GM12878 (cell line): ENCODE measurements at regions not wholly inside any gene's neighbourhood (a gene's known extent, or its start where the extent isn't known, plus 50 kb on each side); places are given as distances from the start of the nearest gene placed in this dataset.

ENCODE experiments used
- ATAC-seq: fragments of 200-7000 bp; cut with Tn5 transposase; 3 replicates; pipeline ENCODE4 v1.9.1; 2020; ENCODE audit warnings: mild to moderate bottlenecking, moderate library complexity
- BruUV-seq: library from RNA; stranded (reverse); fragments of 400-500 nt; replicated peaks from 2 replicates; lab custom pipeline; 2021; lab: Mats Ljungman, UMichigan
- CTCF ChIA-PET: fragments of 300-600 bp; sonication (Branson Sonifier 250); formaldehyde crosslinking; extraction: SDS; loops from one replicate; lab custom pipeline; 2021; ENCODE audit warnings: inconsistent platforms; lab: Yijun Ruan, JAX
- POLR2A ChIA-PET: fragments of 350-600 bp; formaldehyde crosslinking; extraction: SDS; loops from one replicate; lab custom pipeline; 2021; ENCODE audit warnings: inconsistent platforms; lab: Charles Lee
- RAD21 ChIA-PET: fragments of 300-600 bp; sonication (Branson Sonifier 250); formaldehyde crosslinking; loops from one replicate; lab custom pipeline; 2023; ENCODE audit warnings: antibody characterized with exemption; ENCODE audit not compliant: unreplicated experiment; lab: Charles Lee
- SMC1A ChIA-PET: fragments of 300-600 bp; sonication (Branson Sonifier 250); formaldehyde crosslinking; loops from one replicate; lab custom pipeline; 2023; ENCODE audit not compliant: unreplicated experiment, uncharacterized antibody; lab: Charles Lee
- DNase-seq: peaks from one replicate; pipeline ENCODE4 v3.0.0-alpha.2; 2011; ENCODE audit warnings: low read depth, low spot score
- FAIRE-seq: peaks from 3 replicates; lab custom pipeline; 2011; peaks lifted over from hg19 to GRCh38; lab: Jason Lieb, UNC
- H2AFZ ChIP-seq: 2 replicates; pipeline ENCODE4 v1.6.0; 2011; ENCODE audit warnings: low read depth, low read length, control low read depth; ENCODE audit not compliant: control insufficient read depth
- H3K27ac ChIP-seq: 2 replicates; pipeline ENCODE4 v1.5.1; 2011; ENCODE audit warnings: control low read depth; ENCODE audit not compliant: control insufficient read depth, insufficient read depth
- H3K27me3 ChIP-seq, 2 experiments: replicated peaks in 1 of 2; 2 replicates each; pipeline versions ENCODE4 v1.6.0 to v1.6.1; 2011; ENCODE audit warnings: low read length in 1 of 2; ENCODE audit not compliant: control insufficient read depth in 2 of 2, insufficient read depth in 2 of 2
- H3K36me3 ChIP-seq, 2 experiments: 2 replicates each; pipeline ENCODE4 v1.5.1; 2011; ENCODE audit warnings: low read length in 1 of 2; ENCODE audit not compliant: control insufficient read depth in 2 of 2, insufficient read depth in 2 of 2
- H3K4me1 ChIP-seq: 2 replicates; pipeline ENCODE4 v1.6.1; 2011; ENCODE audit warnings: mild to moderate bottlenecking, low read length, moderate library complexity, mixed read lengths; ENCODE audit not compliant: control insufficient read depth, insufficient read depth
- H3K4me2 ChIP-seq: 2 replicates; pipeline ENCODE4 v1.6.0; 2011; ENCODE audit warnings: control low read depth; ENCODE audit not compliant: control insufficient read depth, insufficient read depth
- H3K4me3 ChIP-seq: fragments of 200-600 bp; sonication (generic); 2 replicates; pipeline ENCODE4 v1.5.1; 2016
- H3K79me2 ChIP-seq: 2 replicates; pipeline ENCODE4 v1.6.0; 2011; ENCODE audit warnings: low read length; ENCODE audit not compliant: control insufficient read depth, insufficient read depth
- H3K9ac ChIP-seq: 2 replicates; pipeline ENCODE4 v1.8.0; 2011; ENCODE audit warnings: low read length, control low read depth, mixed read lengths; ENCODE audit not compliant: control insufficient read depth, insufficient read depth
- H3K9me3 ChIP-seq: replicated peaks from 3 replicates; pipeline ENCODE4 v1.5.1; 2011; ENCODE audit warnings: mild to moderate bottlenecking, low read length; ENCODE audit not compliant: control insufficient read depth, insufficient read depth
- H4K20me1 ChIP-seq: 2 replicates; pipeline ENCODE4 v1.6.0; 2011; ENCODE audit not compliant: control insufficient read depth, insufficient read depth
- FOXM1 ChIP-seq: IDR thresholded peaks from 2 replicates; pipeline ENCODE4 v1.6.1; 2012; ENCODE audit warnings: low read depth, mild to moderate bottlenecking, inconsistent platforms, low read length, moderate library complexity
- MYC ChIP-seq: IDR thresholded peaks from 2 replicates; pipeline ENCODE4 v1.6.1; 2011; ENCODE audit warnings: mild to moderate bottlenecking, low read length, moderate library complexity, inconsistent platforms; ENCODE audit not compliant: insufficient read depth, insufficient replicate concordance, insufficient read length, severe bottlenecking
- RAD21 ChIP-seq: IDR thresholded peaks from 2 replicates; pipeline ENCODE4 v1.6.1; 2011; ENCODE audit warnings: mild to moderate bottlenecking, low read depth, low read length, moderate library complexity; ENCODE audit not compliant: insufficient read depth
- SIX5 ChIP-seq: IDR thresholded peaks from 2 replicates; pipeline ENCODE4 v1.6.1; 2011; ENCODE audit warnings: mild to moderate bottlenecking, low read depth, low read length, moderate library complexity; ENCODE audit not compliant: severe bottlenecking
- WGBS: methylation state at CpG from one replicate; pipeline ENCODE4 v1.1.6; 2016; ENCODE audit warnings: low lambda C conversion rate; ENCODE audit not compliant: insufficient replicate concordance, insufficient coverage; ENCODE audit errors: missing lambda C conversion rate; 5-methylcytosine and 5-hydroxymethylcytosine counted together
- in situ Hi-C: fragments of 300-500 bp; cut with MboI; formaldehyde crosslinking; loops from 9 replicates; pipeline ENCODE4 v1.14.3; 2018; ENCODE audit warnings: mixed read lengths
- intact Hi-C: fragments of 100-400 bp; cut with micrococcal nuclease; formaldehyde crosslinking; loops from one replicate; pipeline ENCODE4 v1.14.2; 2022; ENCODE audit not compliant: unreplicated experiment
- TF ChIP-seq, protein P1 (sequence below): fragments of 450-650 bp; formaldehyde crosslinking; IDR thresholded peaks from 2 replicates; pipeline ENCODE4 v1.5.0; 2022; ENCODE audit warnings: mild to moderate bottlenecking, missing genetic modification characterization
- TF ChIP-seq, protein P2 (sequence below): IDR thresholded peaks from 2 replicates; pipeline ENCODE4 v1.6.1; 2012; ENCODE audit warnings: low read length, inconsistent platforms

DNA sequence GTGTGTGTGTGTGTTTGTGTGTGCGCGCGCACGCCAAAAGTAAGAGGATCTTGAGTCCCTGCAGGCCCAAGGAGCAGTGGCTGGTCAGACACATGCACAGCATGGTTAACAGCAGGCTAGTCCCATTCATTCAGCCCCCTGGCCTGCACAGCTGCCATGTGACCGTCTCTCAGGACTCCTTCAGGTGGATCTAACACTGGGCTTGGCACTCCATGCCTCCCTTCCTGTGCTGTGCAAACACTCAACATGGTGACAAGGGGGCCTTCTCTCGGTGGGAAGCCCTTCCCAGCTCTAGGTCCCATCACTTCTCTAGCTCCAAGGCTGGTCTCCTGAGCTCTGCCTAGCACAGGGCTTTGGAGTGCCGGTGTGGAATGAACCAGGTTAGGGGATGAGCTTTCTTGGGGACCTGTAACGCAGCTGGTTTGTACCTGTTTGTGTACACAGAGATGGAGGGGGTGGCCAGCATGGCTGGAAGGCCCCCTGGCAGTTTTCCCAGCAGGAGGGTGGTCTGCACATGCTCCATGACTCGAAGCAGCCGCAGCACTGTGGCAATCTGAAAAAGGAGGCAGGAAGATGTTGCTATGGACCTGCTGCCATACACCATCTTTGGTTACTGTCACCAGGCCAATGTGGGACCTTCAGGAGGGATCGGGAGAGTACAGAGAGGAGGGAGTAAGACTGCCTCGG is 69.4 kb upstream of the GCSH start (continued):
- TF ChIP-seq FOXM1 = no peak

DNA sequence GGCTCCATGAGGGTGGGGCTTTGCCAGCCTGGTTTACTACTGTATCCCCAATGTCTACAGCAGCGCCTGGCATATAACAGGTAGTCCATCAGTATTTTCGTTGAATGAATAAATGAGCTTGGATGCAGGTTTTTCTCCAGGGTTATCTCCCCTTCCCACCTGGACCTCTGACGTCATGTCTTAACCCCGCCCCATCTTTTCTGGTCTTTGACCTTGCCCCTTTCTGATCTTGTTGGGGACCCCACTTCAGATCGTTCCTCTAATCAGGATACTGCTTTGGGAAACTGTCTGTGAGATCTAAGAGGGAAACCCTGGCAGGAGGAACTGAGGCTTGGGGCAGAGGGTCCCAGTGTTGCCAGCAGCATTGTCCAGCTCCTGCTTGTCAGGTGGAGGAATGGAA is 68.8 kb upstream of the GCSH start:
- no peak overlapping the region for H3K4me2 ChIP-seq
- no peak overlapping the region for H3K9ac ChIP-seq
- H3K27ac ChIP-seq = no peak overlapping the region
- no peak overlapping the region for H2AFZ ChIP-seq
- no peak for DNase-seq
- ATAC-seq = no peak
- in situ Hi-C loops (no loop called here), intact Hi-C loops (no loop called here)
- H3K27me3 ChIP-seq = no peaks in the 10 kb centered on the region
- no peaks in the 10 kb centered on the region for H3K79me2 ChIP-seq
- H4K20me1 ChIP-seq = no peaks in the 10 kb centered on the region
- FAIRE-seq = no peak
- no peaks in the 10 kb centered on the region for H3K4me1 ChIP-seq
- no peaks in the 10 kb centered on the region for H3K36me3 ChIP-seq
- ChIA-PET POLR2A (interaction anchor here (0.6 kb wide), 1 partner anchor 16 kb away, joined by 3 read pairs; no protein-coding TSS in a partner anchor), SMC1A (interaction anchor here (0.6 kb wide), 1 partner anchor 207 kb away, joined by 3 read pairs; no protein-coding TSS in a partner anchor), CTCF (no interaction called here), RAD21 (no interaction called here)
- H3K4me3 ChIP-seq = no peak overlapping the region
- WGBS = 7% methylated on average over 5 of the region's 5 CpGs
- BruUV-seq = no TSS peak
- TF ChIP-seq MYC = no peak
- TF ChIP-seq, protein P1, sequence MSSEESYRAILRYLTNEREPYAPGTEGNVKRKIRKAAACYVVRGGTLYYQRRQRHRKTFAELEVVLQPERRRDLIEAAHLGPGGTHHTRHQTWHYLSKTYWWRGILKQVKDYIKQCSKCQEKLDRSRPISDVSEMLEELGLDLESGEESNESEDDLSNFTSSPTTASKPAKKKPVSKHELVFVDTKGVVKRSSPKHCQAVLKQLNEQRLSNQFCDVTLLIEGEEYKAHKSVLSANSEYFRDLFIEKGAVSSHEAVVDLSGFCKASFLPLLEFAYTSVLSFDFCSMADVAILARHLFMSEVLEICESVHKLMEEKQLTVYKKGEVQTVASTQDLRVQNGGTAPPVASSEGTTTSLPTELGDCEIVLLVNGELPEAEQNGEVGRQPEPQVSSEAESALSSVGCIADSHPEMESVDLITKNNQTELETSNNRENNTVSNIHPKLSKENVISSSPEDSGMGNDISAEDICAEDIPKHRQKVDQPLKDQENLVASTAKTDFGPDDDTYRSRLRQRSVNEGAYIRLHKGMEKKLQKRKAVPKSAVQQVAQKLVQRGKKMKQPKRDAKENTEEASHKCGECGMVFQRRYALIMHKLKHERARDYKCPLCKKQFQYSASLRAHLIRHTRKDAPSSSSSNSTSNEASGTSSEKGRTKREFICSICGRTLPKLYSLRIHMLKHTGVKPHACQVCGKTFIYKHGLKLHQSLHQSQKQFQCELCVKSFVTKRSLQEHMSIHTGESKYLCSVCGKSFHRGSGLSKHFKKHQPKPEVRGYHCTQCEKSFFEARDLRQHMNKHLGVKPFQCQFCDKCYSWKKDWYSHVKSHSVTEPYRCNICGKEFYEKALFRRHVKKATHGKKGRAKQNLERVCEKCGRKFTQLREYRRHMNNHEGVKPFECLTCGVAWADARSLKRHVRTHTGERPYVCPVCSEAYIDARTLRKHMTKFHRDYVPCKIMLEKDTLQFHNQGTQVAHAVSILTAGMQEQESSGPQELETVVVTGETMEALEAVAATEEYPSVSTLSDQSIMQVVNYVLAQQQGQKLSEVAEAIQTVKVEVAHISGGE (CRISPR knock-in tag) = no peak
- TF ChIP-seq RAD21 = no peak
- TF ChIP-seq, protein P2, sequence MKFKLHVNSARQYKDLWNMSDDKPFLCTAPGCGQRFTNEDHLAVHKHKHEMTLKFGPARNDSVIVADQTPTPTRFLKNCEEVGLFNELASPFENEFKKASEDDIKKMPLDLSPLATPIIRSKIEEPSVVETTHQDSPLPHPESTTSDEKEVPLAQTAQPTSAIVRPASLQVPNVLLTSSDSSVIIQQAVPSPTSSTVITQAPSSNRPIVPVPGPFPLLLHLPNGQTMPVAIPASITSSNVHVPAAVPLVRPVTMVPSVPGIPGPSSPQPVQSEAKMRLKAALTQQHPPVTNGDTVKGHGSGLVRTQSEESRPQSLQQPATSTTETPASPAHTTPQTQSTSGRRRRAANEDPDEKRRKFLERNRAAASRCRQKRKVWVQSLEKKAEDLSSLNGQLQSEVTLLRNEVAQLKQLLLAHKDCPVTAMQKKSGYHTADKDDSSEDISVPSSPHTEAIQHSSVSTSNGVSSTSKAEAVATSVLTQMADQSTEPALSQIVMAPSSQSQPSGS = no peak
- TF ChIP-seq SIX5 = no peak
- no peaks in the 10 kb centered on the region for H3K9me3 ChIP-seq
